Neural crest cell (in vitro differentiated cells): ENCODE measurements at regions not wholly inside any gene's neighbourhood (a gene's known extent, or its start where the extent isn't known, plus 50 kb on each side); places are given as distances from the start of the nearest gene placed in this dataset.

Source experiments
- DNase-seq: peaks from one replicate; pipeline ENCODE4 v3.0.0; 2021; ENCODE audit warnings: low read depth, mixed read lengths, low spot score
- H3K27ac Mint-ChIP-seq: one replicate; pipeline ENCODE4 v1.8.0; 2021; ENCODE audit warnings: mild to moderate bottlenecking, mixed read lengths; ENCODE audit not compliant: unreplicated experiment
- H3K27me3 Mint-ChIP-seq: 2 replicates; pipeline ENCODE4 v1.8.0; 2021; ENCODE audit warnings: low read depth, mild to moderate bottlenecking, mixed read lengths
- H3K36me3 Mint-ChIP-seq: 2 replicates; pipeline ENCODE4 v1.8.0; 2021; ENCODE audit warnings: low read depth, mild to moderate bottlenecking, mixed read lengths
- H3K4me1 Mint-ChIP-seq: 2 replicates; pipeline ENCODE4 v1.8.0; 2021; ENCODE audit warnings: mixed read lengths
- H3K4me3 Mint-ChIP-seq: one replicate; pipeline ENCODE4 v1.8.0; 2021; ENCODE audit warnings: mild to moderate bottlenecking, mixed read lengths
- H3K9me3 Mint-ChIP-seq: 2 replicates; pipeline ENCODE4 v1.8.0; 2021; ENCODE audit warnings: mixed read lengths
- CTCF ChIP-seq: fragments of 200-600 bp; sonication (generic); conservative IDR thresholded peaks from 2 replicates; pipeline ENCODE4 v1.5.0; 2021; ENCODE audit warnings: antibody characterized with exemption, mild to moderate bottlenecking

GRCh38 chr16:24643489-24643888 lies 86.0 kb upstream of the TNRC6A start:
- H3K4me3 Mint-ChIP-seq = no peak overlapping the region
- DNase-seq = no peak
- no peaks in the 10 kb centered on the region for H3K36me3 Mint-ChIP-seq
- H3K27ac Mint-ChIP-seq = no peak overlapping the region
- H3K27me3 Mint-ChIP-seq = no peaks in the 10 kb centered on the region
- H3K9me3 Mint-ChIP-seq = no peaks in the 10 kb centered on the region
- no peak for TF ChIP-seq CTCF
- H3K4me1 Mint-ChIP-seq = no peaks in the 10 kb centered on the region

DNA sequence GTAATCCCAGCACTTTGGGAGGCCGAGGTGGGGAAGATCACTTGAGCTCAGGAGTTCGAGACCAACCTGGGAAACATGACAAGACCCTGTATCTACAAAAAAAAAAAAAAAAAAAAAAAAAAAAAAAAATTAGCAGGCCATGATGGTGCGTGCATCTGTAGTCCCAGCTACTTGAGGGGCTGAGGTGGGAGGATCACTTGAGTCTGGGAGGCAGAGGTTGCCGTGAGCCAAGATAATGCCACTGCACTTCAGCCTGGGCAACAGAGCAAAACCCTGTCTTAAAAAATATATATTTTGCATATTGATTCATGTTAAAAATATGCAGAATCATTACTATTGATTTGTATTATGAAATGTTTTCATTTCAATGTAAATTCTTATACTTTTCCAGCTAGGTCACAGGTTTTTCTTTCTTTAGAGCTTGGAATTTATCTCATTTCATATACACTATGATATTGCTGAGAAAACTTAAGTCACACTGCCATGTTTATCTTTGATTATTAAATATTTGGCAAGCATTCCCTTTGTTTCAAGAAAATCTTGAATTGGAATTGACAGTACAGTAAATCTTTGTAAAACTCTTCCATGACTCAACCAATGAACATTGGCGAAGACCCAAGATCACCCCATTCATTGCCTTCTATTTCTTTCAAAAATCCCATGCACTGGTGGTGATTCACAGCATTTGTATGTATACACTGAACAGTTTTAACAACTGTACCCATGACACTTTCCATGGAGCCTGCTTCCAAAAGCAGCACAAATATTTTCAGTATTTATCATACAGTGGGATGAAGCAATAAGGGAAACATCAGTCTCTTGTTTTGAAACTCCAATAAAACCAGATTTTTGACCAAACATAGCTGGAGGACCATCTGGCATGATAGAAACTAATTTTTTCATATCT lies 83.5 kb upstream of the TNRC6A start:
- Mint-ChIP-seq H3K36me3 (no peaks in the 10 kb centered on the region), H3K9me3 (no peaks in the 10 kb centered on the region), H3K4me1 (no peaks in the 10 kb centered on the region), H3K27ac (no peak overlapping the region), H3K4me3 (no peak overlapping the region), H3K27me3 (no peaks in the 10 kb centered on the region)
- no peak for DNase-seq
- no peak for TF ChIP-seq CTCF

GRCh38 chr16:24646646-24646995 lies 82.8 kb upstream of the TNRC6A start:
- Mint-ChIP-seq H3K9me3 (no peaks in the 10 kb centered on the region), H3K4me3 (no peak overlapping the region), H3K27me3 (no peaks in the 10 kb centered on the region), H3K36me3 (no peaks in the 10 kb centered on the region), H3K27ac (no peak overlapping the region), H3K4me1 (no peaks in the 10 kb centered on the region)
- no peak for TF ChIP-seq CTCF
- no peak for DNase-seq

- H3K36me3 Mint-ChIP-seq = no peaks in the 10 kb centered on the region
- no peaks in the 10 kb centered on the region for H3K9me3 Mint-ChIP-seq
- H3K4me1 Mint-ChIP-seq = no peaks in the 10 kb centered on the region
- TF ChIP-seq CTCF = no peak
- no peaks in the 10 kb centered on the region for H3K27me3 Mint-ChIP-seq
- DNase-seq = no peak
- H3K27ac Mint-ChIP-seq = no peak overlapping the region
- H3K4me3 Mint-ChIP-seq = no peak overlapping the region
Observed at GRCh38 chr16:24652209-24652712, 77.2 kb upstream of the TNRC6A start.

DNA sequence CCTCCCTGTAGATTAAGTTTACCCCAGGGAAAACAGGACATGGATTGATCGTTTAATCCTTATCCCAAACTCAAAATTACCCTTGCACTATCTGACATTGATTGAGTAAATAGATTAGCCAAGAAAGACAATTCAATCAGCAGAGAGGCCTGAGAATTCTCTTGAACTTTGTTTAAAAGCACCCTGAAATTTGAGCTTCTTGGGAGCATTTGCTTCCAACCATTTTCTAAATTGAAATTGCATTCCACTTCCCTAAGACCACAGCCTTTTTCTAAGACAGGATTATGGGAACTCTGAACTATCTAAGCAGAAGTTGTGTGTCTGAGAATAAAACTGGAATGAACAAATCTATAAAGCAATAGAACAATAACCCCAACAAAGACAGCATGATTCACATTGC lies 76.6 kb upstream of the TNRC6A start:
- Mint-ChIP-seq H3K27ac (no peak overlapping the region), H3K27me3 (no peaks in the 10 kb centered on the region), H3K4me3 (no peak overlapping the region), H3K36me3 (no peaks in the 10 kb centered on the region), H3K9me3 (no peaks in the 10 kb centered on the region), H3K4me1 (no peaks in the 10 kb centered on the region)
- no peak for TF ChIP-seq CTCF
- DNase-seq = no peak
